B cell (primary cell): ENCODE measurements at regions not wholly inside any gene's neighbourhood (a gene's known extent, or its start where the extent isn't known, plus 50 kb on each side); places are given as distances from the start of the nearest gene placed in this dataset.

Source experiments
- CTCF ChIP-seq: fragments of 200-600 bp; IDR thresholded peaks from one replicate; pipeline ENCODE4 v1.8.0; 2022; ENCODE audit warnings: antibody characterized with exemption, mild to moderate bottlenecking
- EZH2 ChIP-seq: IDR thresholded peaks from 2 replicates; pipeline ENCODE4 v1.6.1; 2012; ENCODE audit warnings: borderline replicate concordance, low read depth, mild to moderate bottlenecking, moderate library complexity, low read length; ENCODE audit not compliant: insufficient read depth, poor library complexity, severe bottlenecking

GRCh38 chr2:239756790-239757760 is 268.1 kb downstream of the NDUFA10 start:
- TF ChIP-seq CTCF (no peak), EZH2 (no peak)
